GM12872 (cell line): ENCODE measurements at regions not wholly inside any gene's neighbourhood (a gene's known extent, or its start where the extent isn't known, plus 50 kb on each side); places are given as distances from the start of the nearest gene placed in this dataset.

ENCODE experiments used
- CTCF ChIP-seq: IDR thresholded peaks from 3 replicates; pipeline ENCODE4 v1.5.1; 2011; ENCODE audit warnings: low read depth, mild to moderate bottlenecking, low read length, moderate library complexity; ENCODE audit not compliant: insufficient read depth

- no peak for TF ChIP-seq CTCF
Measured at GRCh38 chr1:217052196-217052595, 329.0 kb upstream of the ESRRG start.

DNA sequence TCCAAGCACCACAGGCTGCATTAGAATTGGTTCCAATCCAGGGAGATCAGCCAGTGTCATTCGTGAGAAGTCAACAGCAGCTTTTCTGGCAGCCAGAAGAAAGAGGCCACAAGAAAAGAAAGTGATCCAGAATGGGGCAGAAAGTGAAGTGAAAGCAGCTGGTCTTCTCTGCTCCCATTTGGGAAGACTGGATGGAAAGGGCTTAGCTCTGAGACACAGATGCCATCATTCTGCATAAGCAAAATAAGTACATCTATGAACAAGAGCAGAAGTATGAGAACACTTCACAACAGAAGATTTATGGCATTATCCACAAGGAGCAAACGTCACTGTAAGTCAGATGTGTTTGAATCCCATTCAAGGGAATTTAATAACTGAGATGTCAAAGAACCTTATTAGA, 326.5 kb upstream of the ESRRG start:
- no peak for TF ChIP-seq CTCF

- TF ChIP-seq CTCF: no peak
Measured at GRCh38 chr1:217049081-217049480, 325.9 kb upstream of the ESRRG start.

DNA sequence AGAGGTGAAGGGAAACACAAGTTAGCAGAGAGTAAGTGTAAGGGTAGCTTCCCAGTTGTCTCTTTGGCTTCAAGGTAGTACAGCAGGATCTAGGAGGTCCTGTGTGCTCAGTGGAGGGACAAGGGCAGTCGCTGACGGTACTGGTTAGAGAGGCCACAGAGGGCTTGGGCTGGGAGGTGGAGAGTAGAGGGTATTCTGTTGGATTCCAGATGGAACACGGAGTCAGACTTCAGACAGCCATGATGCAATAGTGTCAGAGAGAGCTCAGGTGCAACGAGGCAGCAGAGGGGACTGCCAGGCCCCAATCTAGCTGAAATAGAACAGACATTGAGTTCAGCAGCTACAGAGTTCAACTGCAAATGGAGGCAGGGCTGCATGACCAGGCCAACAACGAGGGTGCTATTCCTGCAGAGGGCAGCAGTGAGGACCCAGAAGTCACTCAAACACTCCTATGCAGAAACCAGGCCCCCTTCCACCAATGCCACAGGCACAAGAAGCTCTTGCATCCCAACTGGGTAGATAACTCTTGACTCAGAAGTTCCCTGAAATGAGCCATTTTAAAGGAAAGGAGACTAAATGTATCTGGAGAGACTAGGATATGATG, 325.0 kb upstream of the ESRRG start:
- TF ChIP-seq CTCF: peak; percentile 65

DNA sequence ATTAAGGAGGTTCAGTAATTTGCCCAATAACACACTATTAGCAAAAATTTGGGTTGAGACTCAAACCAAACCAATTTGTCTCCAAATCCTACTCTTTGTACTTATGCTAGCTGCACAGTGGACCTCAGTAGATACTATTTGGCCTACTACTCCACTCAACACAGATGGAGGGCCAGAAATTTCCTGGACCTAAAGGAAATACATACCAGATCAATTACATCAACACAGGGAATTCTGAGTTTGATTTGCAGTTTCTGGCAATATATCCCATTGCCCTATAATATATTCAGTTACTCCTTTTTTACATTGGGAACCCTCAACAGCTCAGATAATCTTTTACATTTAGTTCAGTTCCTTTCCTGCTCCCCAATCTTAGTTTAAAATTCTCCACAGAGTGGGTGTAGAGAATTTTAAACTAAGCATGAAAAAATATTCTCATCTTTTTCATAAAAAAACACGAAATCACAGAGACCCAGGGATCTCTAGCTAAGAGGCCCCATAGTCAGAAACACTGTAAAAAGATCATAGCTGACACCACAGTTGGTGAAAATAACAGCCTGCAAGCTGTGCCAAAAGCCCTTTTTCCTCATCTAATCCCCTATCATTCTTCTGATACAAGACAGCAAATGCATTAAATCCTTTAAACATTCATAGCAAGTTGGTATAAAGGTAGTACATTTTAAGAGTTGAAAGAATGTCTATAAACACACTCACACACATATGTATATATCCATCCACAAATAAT, 317.7 kb upstream of the ESRRG start:
- TF ChIP-seq CTCF: no peak

- TF ChIP-seq CTCF: no peak
Measured at GRCh38 chr1:217039926-217040325, 316.7 kb upstream of the ESRRG start.

- TF ChIP-seq CTCF: no peak
Measured at GRCh38 chr1:217036757-217037156, 313.5 kb upstream of the ESRRG start.
